ENCODE measurements at regions not wholly inside any gene's neighbourhood (a gene's known extent, or its start where the extent isn't known, plus 50 kb on each side); places are given as distances from the start of the nearest gene placed in this dataset.

DNA sequence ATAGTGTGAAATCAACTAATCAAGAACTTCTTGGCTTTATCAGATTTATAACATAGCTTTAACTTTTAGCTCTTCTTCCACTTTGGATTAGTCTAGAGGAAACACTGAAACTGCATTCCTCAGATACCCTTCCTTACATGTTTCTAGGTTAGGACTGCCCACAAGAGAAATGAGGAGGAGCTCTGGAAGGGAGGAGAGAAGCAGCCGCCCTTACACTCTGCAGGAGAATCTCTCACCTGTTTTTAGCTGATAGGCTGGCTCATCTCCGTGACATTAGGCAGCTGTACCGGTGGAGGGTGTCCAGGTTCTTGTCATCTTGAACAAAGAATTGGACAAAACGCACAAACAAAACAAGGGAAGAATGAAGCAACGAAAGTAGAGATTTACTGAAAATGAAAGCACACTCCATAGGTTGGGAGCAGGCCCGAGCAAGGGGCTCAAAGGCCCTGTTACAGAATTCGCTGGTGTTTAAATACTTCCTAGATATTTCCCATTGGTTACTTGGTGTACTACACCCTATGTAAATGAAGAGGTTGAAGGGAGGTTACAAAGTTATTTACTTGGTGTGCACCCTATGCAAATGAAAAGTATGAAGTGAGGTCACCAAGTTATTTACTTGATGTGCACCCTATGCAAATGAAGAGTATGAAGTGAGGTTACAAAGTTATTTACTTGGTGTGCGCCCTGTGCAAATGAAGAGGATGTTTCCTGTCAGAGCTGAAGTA is 524.9 kb upstream of the CHRM3 start:
- 0 out of 2 replicates have a peak, but pooled peaks cover 2% of the 10 kb centered on the region for H3K4me1 Mint-ChIP-seq
- peaks cover 20% of the 10 kb centered on the region for H3K9me3 Mint-ChIP-seq
- no peaks in the 10 kb centered on the region for H3K27me3 Mint-ChIP-seq (ENCODE audit: low read depth)
- DNase-seq (ENCODE audit: low spot score) (no peak), ATAC-seq (peak; percentile 73)
- ChIA-PET CTCF (no interaction called here), POLR2A (no interaction called here)
- TF ChIP-seq ZNF671 (CRISPR knock-in tag; IDR thresholded peaks at IDR 0.05) (no peak), ZNF281 (CRISPR knock-in tag; IDR thresholded peaks at IDR 0.05) (no peak), ARID4B (CRISPR knock-in tag; IDR thresholded peaks at IDR 0.05; ENCODE audit: borderline replicate concordance) (no peak), OVOL2 (CRISPR knock-in tag; IDR thresholded peaks at IDR 0.05; ENCODE audit: borderline replicate concordance) (no peak), ZNF396 (CRISPR knock-in tag; IDR thresholded peaks at IDR 0.05; ENCODE audit: borderline replicate concordance) (no peak), SMAD3 (CRISPR knock-in tag; IDR thresholded peaks at IDR 0.05; ENCODE audit: borderline replicate concordance) (no peak), TCF7 (CRISPR knock-in tag; IDR thresholded peaks at IDR 0.05; ENCODE audit: low read depth) (no peak), FOXK1 (CRISPR knock-in tag; IDR thresholded peaks at IDR 0.05) (no peak), MXD4 (CRISPR knock-in tag; IDR thresholded peaks at IDR 0.05; ENCODE audit: borderline replicate concordance) (no peak), NFE2L1 (CRISPR knock-in tag; IDR thresholded peaks at IDR 0.05) (no peak), GTF2I (CRISPR knock-in tag; conservative IDR thresholded peaks at IDR 0.05) (no peak), HMGA2 (CRISPR knock-in tag; IDR thresholded peaks at IDR 0.05) (no peak)
- TF ChIP-seq, protein P1, sequence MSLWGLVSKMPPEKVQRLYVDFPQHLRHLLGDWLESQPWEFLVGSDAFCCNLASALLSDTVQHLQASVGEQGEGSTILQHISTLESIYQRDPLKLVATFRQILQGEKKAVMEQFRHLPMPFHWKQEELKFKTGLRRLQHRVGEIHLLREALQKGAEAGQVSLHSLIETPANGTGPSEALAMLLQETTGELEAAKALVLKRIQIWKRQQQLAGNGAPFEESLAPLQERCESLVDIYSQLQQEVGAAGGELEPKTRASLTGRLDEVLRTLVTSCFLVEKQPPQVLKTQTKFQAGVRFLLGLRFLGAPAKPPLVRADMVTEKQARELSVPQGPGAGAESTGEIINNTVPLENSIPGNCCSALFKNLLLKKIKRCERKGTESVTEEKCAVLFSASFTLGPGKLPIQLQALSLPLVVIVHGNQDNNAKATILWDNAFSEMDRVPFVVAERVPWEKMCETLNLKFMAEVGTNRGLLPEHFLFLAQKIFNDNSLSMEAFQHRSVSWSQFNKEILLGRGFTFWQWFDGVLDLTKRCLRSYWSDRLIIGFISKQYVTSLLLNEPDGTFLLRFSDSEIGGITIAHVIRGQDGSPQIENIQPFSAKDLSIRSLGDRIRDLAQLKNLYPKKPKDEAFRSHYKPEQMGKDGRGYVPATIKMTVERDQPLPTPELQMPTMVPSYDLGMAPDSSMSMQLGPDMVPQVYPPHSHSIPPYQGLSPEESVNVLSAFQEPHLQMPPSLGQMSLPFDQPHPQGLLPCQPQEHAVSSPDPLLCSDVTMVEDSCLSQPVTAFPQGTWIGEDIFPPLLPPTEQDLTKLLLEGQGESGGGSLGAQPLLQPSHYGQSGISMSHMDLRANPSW (CRISPR knock-in tag; conservative IDR thresholded peaks at IDR 0.05; ENCODE audit: low read depth), result no peak
- H3K36me3 Mint-ChIP-seq, result peaks cover 14% of the 10 kb centered on the region
- no peak overlapping the region for H3K27ac Mint-ChIP-seq
- no peak overlapping the region for H3K4me3 Mint-ChIP-seq

DNA sequence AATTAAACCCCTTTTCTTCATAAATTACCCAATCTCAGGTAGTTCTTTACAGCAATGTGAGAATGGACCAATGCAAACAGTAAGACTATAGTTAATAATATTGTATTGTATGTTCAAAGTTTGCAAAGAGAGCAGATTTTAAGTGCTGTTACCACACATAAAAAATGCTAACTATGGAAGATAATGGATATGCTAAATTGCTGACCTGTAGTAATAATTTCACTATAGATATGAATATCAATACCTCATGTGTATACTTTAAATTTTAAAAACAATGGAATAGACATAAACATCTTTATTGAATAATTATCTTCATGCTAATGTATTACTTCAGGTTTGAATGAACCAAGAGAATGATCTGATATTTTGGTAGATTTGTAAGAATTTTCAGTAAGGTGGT is 552.4 kb upstream of the CHRM3 start:
- H3K4me1 Mint-ChIP-seq, result 0 out of 2 replicates have a peak, but pooled peaks cover 3% of the 10 kb centered on the region
- no peak overlapping the region for H3K4me3 Mint-ChIP-seq
- CTCF ChIA-PET, result no interaction called here
- ATAC-seq, result no peak
- no peak for DNase-seq (ENCODE audit: low spot score)
- peaks cover 30% of the 10 kb centered on the region for H3K27me3 Mint-ChIP-seq (ENCODE audit: low read depth)
- POLR2A ChIA-PET, result no interaction called here
- peaks cover 43% of the 10 kb centered on the region for H3K36me3 Mint-ChIP-seq
- H3K27ac Mint-ChIP-seq, result no peak overlapping the region
- H3K9me3 Mint-ChIP-seq, result peaks cover 45% of the 10 kb centered on the region
- TF ChIP-seq PRRX2 (CRISPR knock-in tag; IDR thresholded peaks at IDR 0.05) (no peak), ETV6 (CRISPR knock-in tag; IDR thresholded peaks at IDR 0.05) (no peak), FOXK1 (CRISPR knock-in tag; IDR thresholded peaks at IDR 0.05) (no peak), ZNF512 (CRISPR knock-in tag; IDR thresholded peaks at IDR 0.05; ENCODE audit: borderline replicate concordance) (no peak), NFE2L1 (CRISPR knock-in tag; IDR thresholded peaks at IDR 0.05) (no peak), HMGA2 (CRISPR knock-in tag; IDR thresholded peaks at IDR 0.05) (no peak), ZNF671 (CRISPR knock-in tag; IDR thresholded peaks at IDR 0.05) (no peak), FOXP1 (CRISPR knock-in tag; IDR thresholded peaks at IDR 0.05; ENCODE audit: borderline replicate concordance) (no peak)
- TF ChIP-seq, protein P2, sequence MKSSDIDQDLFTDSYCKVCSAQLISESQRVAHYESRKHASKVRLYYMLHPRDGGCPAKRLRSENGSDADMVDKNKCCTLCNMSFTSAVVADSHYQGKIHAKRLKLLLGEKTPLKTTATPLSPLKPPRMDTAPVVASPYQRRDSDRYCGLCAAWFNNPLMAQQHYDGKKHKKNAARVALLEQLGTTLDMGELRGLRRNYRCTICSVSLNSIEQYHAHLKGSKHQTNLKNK (CRISPR knock-in tag; IDR thresholded peaks at IDR 0.05), result no peak
- TF ChIP-seq, protein P1 (CRISPR knock-in tag; conservative IDR thresholded peaks at IDR 0.05; ENCODE audit: low read depth), result no peak
